Right hindlimb (tissue), 1 donor: ENCODE measurements at regions not wholly inside any gene's neighbourhood (a gene's known extent, or its start where the extent isn't known, plus 50 kb on each side); places are given as distances from the start of the nearest gene placed in this dataset.

ENCODE experiments used
- DNase-seq: peaks from one replicate; pipeline ENCODE4 v3.0.0-alpha.2; 2018

- peak; percentile 54 for DNase-seq
These were observed 422.2 kb downstream of the KLF5 start for GRCh38 chr13:73480779-73481559.

DNA sequence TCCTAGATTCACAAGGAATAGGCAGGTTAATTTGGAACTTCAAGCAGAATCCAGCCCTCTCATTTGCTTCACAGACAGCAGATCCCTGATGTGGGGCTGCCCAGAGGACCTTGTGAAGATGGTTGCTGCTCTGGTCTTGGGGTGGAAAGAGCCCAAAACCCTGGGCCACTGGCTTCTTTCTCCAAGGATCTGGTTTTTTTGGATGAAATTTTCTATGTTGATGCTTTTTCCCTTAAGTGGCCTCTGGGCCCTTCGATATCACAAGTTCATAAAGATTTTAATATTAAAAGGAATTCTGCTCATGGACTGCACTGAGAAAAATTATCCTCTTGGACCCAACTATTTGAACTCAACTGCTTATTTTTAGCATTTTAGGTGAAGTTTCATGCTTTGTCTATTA lies 421.1 kb downstream of the KLF5 start:
- no peak for DNase-seq

GRCh38 chr13:73479351-73479750 lies 420.5 kb downstream of the KLF5 start:
- DNase-seq = no peak

- no peak for DNase-seq
These were observed 418.6 kb downstream of the KLF5 start for GRCh38 chr13:73477441-73477840.

DNA sequence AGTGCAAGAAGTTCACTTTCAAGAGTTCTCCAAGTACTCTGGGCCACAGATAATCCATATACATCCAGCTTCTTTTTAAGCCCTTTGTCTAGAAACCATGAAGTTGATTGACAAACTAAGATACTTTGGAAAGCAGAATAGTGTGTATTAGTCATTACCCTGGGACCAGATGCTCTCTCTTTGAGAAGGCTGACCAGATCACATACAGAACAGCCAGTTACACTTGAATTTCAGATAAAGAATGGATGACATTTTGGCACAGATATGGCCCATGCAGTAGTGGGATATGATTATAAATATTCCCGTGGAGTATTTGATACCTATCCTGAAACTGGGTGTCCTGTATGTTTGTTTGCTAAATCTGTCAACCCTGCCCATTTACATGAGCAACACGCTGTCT lies 414.2 kb downstream of the KLF5 start:
- DNase-seq = no peak

DNA sequence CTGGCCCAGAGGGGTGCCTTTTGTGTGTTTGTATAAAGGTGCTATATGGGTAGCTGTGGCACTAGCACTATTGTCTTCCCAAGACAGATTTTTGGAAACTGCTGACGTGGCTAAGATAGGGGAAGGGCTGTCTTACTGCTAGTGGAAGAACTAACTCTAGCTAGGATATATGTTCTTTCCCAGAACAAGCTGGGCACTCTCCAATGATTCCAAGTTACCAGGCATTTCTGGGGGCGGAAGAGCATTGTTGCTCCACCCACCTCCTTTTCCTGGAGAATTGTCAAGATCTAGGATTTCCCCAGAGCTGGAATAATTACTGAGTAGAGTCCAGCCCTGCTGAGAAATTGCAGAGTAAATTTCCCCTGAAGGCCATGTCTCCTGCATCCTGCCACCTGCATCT lies 408.3 kb downstream of the KLF5 start:
- no peak for DNase-seq

DNA sequence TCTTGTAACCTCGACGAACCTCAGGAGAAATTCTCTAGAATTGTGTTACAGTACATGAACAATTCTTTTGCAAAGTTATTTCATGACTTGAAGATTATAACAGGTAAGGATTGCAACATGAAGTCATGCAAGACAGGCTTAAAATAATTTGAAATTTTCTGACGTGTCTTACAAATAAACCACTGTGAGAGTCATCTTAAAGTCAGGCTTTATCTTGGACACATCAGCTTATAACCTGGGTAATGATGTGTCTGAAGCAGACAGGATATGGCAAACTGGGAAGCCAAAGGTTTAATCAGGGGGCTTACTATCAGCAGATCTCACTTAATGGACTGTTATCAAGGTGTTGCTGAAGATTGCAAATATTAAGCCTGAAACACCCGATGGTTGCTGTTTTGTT lies 407.8 kb downstream of the KLF5 start:
- DNase-seq = no peak

DNA sequence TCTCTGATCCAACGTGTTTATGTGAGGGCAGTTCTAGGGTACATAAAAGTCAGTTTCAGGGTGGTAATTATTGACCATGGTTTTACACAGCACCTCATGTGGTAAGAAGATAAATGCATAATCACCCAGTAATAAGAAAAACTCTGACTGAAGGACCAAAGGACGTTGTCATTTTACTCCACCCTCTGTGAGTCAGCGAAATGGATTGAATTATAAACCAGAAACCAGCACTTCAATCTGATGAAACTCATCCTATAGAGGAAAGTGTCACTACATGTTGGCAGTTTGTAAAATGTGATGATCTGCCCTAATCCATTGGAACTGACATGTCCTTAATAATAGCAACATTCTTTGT lies 406.8 kb downstream of the KLF5 start:
- DNase-seq = no peak

DNA sequence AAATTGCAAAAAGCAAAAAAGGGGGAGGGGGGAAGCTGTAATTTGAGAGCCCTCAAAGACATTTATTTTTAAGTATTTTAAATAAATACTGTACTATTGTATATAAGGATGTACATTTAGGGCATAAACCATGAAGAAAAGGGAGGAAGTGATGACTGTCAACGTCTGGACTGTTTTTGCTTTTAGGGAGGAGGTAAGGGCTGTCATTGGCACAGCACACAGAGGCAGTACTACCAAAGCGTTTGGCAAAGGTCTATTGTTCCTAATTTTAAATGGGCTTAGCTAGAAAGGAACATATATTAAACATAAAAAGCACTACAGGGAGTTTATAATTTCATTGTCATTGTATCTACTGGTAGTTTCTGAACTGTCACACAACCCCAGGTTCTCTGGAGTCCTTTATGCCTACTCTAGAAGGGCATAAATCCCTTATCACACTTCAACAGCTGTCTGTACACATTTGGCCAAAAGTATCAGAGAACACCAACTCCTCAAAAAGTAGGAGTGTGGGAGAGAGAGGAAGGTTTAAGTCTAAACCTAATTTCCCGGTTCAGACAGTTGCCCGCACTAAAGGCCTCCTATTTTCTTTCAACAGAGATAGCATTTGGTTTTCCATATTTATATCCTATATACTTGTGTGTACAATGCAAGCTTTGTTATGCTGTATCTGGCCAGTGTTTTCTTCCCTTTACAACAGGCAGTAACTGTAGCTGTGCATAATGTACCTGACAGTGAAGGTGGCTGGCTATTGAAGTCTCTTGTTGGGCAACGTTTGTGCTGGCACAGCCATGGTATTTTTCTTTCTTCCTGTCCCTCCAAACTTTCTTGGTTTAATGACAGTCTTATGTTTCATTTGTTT lies 406.2 kb downstream of the KLF5 start:
- DNase-seq = no peak

DNA sequence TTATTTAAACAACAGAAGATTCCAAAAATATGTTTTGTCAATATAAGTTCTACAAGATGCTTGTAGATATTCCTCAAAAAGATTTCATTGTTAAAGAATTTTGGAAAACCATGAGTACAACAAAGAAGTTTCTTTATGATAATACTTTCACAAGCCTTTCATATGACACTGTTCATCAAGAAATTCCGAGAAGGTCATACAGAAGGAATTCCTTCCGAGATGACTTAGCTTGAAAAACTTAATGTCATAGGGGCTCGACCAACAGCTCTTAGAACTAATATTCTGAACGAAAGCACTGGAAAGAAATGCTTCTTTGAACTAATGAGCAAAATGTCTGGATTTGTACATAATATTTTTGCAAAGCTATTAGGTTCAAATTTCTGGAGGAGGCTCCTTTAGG lies 403.4 kb downstream of the KLF5 start:
- DNase-seq = no peak

- DNase-seq = no peak
These were observed 392.6 kb downstream of the KLF5 start for GRCh38 chr13:73451221-73452029.

GRCh38 chr13:73450583-73450982 lies 391.8 kb downstream of the KLF5 start:
- DNase-seq = no peak

DNA sequence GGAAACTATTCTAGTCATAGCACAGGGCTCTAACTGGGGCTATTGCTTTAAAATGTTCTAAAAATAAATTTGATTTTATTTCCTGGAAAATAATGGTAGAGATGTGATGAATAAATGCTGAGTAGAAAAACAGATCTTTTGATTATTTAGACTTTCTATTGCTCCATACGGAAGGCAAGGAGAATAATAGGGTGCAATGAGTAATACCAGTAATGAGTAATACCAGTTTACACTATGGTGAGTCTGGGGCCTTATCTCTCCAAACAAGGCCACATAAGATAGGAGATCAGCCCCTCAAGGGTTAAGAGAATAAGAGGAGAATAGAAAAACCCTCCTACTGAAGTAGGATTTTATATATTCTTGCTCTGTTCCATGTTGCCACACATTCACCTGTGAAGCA lies 390.4 kb downstream of the KLF5 start:
- no peak for DNase-seq

DNA sequence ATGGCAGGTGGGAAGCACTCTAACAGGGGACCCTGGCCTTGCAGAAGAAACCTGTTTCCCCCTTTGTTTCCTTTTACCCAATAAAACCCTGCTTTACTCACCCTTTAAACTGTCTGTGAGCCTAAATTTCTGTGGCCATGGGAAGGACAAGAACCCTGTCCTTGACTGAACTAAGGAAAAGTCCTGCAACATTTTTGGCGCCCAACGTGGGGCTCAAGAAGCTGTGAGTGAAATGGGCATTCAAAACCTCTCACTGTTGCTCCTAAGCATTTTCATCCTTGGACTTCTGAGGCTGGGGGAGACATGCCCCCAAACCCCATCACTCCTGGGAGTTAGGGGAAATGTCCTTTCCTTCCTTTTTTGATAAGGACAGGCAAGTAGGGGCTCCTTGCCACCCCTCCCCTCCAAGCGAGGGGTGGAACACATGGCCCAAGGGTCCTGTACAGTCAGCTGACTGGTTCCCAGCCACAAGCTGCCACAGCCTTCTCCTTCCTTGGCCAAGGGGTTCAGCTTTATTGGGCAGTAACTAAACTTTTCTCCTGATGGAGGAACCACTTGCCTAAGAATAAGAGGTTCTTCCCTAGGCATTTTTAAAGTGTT lies 381.6 kb downstream of the KLF5 start:
- no peak for DNase-seq

- no peak for DNase-seq
These were observed 375.1 kb downstream of the KLF5 start for GRCh38 chr13:73433890-73434289.

DNA sequence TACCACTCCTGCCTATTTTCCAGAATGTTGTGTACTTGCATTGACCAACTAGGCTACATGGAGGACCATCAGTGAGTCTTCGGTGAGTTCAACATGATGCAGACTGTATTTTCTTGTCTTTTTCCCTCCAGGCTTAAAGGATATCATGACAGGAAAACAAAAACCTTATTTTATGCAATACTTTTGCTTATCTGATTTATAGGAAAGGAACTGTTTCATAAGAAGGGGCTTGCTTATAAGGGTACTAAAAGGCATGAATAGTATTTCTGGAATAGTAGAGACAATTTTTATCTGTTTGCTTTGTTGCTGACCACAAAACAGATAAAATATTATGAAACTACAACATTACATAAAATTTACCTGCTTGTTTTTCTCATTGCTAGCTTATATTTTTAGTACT lies 374.7 kb downstream of the KLF5 start:
- no peak for DNase-seq

- DNase-seq = no peak
These were observed 370.9 kb downstream of the KLF5 start for GRCh38 chr13:73429701-73430100.

DNA sequence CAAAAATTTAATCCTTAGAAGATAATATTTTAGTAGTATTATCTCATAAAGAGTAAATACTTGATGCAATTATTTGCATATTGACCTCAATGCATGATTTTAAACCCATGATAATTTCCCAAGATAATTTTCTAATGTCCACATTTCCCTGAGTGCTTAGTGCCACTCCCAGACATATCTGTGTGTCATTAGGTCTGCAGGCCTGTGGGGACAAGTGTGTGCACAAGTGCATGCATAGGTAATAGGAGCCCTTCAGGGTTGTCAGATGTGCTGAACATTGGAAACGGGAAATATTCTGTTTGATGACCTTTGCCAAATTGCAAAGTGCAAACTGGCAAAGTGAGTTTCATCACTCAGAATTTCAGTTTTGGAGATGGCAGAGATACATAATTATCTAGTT lies 369.9 kb downstream of the KLF5 start:
- DNase-seq = no peak

DNA sequence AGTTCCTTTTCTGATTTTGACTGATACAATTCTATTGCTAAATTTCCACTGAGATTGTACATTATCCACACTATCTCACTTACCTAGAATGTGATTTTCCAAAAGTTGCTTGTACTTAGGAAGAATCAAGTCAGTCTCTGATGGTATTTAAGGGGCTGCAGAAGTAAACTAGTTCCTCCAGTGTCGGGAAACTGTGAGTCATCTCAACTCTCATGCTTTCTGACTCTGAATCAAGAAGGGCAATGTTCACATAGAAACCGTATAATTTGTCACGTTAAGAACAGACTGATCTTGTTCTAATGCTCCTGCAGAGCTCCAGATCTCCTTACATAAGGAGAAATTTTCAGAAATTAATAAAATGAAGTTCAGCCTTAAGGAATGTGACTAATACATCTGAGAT lies 369.3 kb downstream of the KLF5 start:
- DNase-seq = no peak

- DNase-seq = no peak
These were observed 364.2 kb downstream of the KLF5 start for GRCh38 chr13:73422973-73423372.

GRCh38 chr13:73421310-73421912 lies 362.6 kb downstream of the KLF5 start:
- DNase-seq = no peak

DNA sequence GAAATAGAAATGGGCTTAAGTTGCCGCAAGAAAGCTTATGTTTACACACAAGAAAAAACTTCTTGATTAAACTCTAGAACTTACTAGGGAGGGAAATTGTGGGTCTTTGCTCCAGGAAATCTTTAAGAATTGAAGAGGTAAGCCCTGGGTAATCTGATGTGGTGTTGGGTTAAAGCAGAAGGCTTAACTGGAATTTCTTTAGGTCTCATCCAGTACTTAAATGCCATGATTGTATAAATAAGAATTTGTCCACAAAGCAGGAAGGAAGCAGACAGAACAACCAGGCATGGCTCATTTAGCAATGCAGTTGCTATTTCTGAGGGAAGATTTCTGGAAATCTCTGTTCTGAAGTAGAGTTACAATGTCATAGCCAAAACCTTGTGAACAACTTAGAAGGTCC lies 360.4 kb downstream of the KLF5 start:
- DNase-seq = no peak
